HG03342 (cell line): ENCODE measurements at regions not wholly inside any gene's neighbourhood (a gene's known extent, or its start where the extent isn't known, plus 50 kb on each side); places are given as distances from the start of the nearest gene placed in this dataset.
"Not testable (repeated sequence)": the region's sequence is repeated elsewhere in the genome, so short reads cannot be mapped to it uniquely, and the experiment has no call there.

Source experiments
- ATAC-seq: cut with Tn5 transposase; IDR thresholded peaks from one replicate; pipeline ENCODE4 v1.9.1; 2021; ENCODE audit warnings: mild to moderate bottlenecking, moderate library complexity; ENCODE audit not compliant: unreplicated experiment

- peak; percentile 85 for ATAC-seq
Measured at GRCh38 chr12:84502907-84503787, 409.5 kb downstream of the SLC6A15 start.

- ATAC-seq, result no peak
Measured at GRCh38 chr12:84502180-84502860, 410.3 kb downstream of the SLC6A15 start.

GRCh38 chr12:84497819-84498218 lies 414.8 kb downstream of the SLC6A15 start:
- ATAC-seq, result no peak

- ATAC-seq, result no peak
Measured at GRCh38 chr12:84495711-84496110, 416.9 kb downstream of the SLC6A15 start.

DNA sequence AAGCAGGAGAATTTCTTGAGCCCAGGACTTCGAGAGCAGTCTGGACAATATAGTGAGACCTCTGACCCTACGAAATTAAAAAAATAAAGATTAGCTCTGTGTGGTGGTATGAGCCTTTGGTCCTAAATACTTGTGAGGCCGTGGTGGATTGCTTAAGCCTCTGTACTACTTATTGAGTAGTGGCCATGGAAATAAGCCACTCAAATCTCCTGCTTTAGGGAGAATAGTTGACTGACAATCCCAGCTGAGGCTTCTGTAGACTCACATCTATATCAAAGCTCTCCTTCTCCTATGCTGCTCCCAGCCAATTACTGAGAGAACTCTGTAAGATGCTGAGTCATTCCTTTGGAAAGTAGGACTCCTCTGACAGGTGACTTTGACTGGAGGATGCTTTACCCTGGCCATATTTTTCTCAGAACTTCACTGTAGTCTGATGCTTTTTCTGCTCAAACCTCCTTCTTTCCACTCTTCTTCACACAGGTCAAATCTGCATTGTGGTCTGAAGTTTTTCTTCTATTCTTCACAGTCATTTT lies 420.2 kb downstream of the SLC6A15 start:
- ATAC-seq, result no peak

GRCh38 chr12:84484798-84485197 lies 427.8 kb downstream of the SLC6A15 start:
- ATAC-seq, result no peak

GRCh38 chr12:84480803-84481202 lies 431.8 kb downstream of the SLC6A15 start:
- ATAC-seq, result no peak

DNA sequence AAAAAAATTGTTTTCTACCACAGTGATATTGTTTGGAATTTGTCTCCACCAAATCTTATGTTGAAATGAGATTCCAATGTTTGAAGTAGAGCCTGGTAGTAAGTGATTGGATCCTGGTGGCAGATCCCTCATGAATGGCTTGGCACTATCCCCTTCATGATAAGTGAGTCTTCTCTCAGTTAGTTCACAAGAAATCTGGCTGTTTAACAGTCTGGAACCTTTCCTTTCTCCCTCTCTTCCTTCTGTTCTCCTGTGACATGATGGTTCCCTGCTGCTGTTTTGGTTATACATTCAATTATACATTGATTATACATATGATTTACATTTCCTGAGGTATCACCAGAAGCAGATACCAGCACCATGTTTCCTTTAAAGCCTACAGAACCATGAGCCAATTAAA lies 442.2 kb downstream of the SLC6A15 start:
- no peak for ATAC-seq

- ATAC-seq, result no peak
Measured at GRCh38 chr12:84464616-84465015, 448.0 kb downstream of the SLC6A15 start.

DNA sequence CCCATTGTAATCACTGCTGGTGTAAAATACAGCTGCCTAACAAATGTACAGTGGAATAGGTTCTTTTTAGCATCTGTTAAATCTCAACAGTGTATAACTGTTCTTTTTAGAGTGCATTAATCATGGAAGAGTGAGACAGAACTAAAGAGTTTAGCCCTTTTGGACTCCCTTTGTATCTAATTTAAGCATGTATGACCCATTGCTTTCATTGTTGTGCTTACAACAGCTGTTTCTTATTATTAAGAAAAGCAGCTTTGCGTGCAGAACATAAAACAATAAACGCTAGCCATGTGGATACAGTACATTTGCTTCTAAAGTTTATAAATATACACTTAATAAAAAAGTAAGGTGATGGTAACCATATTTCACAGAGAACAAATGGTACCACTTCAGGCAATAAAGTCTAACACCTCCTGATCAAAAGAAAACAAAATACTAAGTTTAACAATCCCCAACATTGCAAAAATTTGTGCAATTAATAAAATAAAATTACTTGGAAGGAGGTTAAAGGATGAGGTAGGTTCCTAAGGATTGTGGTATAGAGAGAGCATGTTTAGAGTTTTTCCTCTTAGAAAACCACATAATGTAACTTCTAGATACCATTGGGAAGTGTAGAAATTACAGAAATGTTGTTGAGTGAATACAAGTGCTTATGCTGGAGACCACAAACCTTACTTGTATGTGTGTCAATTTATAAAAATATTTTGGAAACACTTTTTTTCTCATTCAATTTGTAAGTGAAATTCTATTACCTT lies 448.7 kb downstream of the SLC6A15 start:
- no peak for ATAC-seq

DNA sequence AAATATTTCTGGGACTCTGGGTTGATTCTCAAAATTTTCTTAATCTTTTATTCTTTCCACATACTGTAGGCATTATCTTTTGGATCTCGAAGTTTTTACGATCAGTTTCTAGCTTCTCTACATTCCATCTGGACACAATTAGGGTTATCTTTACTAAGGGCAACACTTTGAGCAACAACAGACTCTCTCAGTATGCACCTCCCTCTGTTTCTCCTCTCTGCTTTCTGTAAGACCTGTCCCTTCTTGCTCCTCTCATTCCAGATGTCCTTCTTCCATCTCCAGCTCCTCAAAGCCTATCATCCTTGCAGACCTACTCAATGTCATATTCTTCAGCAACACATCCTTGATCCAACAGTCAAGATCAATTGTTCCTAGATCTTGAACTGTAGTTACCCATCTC lies 457.0 kb downstream of the SLC6A15 start:
- ATAC-seq, result no peak

DNA sequence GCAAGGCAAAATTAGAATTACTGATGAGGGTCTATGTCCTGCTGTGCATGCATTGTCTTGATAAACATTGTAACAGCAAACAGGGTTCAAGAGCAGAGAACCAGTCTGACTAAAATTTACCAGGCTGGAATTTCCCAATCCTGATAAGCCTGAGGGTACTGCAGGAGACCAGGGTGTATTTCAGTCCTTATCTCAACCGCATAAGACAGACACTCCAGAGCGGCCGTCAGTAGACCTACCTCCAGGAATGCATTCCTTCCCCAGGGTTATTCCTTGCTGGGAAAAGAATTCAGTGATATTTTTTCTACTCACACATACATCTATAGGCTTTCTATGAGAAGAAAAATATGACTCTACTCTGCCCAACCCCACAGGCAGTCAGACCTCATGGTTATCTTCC lies 466.1 kb downstream of the SLC6A15 start:
- not testable (repeated sequence) for ATAC-seq

GRCh38 chr12:84436134-84436533 lies 476.5 kb downstream of the SLC6A15 start:
- no peak for ATAC-seq

GRCh38 chr12:84435682-84436081 lies 476.9 kb downstream of the SLC6A15 start:
- ATAC-seq, result no peak

- ATAC-seq, result no peak
Measured at GRCh38 chr12:84422340-84422739, 490.3 kb downstream of the SLC6A15 start.

DNA sequence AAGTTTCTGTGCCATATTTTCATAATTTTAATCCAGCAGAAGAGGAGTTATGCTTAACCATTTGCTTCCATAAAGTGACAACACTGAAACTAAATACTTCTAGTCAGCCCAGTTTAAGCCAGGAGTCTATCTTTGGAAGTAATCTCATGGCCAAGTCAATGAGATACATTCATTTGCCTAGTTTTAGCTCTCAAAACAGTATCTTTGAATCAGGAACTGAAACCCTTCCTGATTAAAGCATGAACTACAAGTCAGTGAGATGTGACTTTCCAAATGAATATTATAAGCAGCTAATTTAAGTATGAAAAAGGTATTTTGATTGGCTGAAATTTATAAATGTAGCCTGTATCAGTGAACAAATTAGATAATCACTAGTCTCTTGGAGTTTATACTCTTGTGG lies 491.5 kb downstream of the SLC6A15 start:
- ATAC-seq, result peak; percentile 62

DNA sequence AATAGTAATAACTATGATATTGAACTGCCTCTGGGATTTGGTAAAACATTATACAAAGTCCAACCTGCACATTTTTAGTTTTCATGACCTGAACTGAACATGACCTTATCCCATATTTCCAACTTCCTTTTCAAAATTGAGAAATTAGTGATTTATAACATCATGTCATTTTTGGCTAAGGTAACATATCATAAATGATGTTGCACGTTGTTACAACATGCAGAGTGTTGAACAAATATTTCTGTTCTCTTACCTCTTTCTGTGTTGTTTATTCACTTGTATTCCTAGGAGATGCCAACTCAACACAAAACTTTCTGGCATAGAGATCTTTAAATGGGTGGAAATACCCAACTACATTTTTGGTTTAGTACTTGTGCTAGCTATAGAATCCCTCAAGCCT lies 496.0 kb downstream of the SLC6A15 start:
- no peak for ATAC-seq

DNA sequence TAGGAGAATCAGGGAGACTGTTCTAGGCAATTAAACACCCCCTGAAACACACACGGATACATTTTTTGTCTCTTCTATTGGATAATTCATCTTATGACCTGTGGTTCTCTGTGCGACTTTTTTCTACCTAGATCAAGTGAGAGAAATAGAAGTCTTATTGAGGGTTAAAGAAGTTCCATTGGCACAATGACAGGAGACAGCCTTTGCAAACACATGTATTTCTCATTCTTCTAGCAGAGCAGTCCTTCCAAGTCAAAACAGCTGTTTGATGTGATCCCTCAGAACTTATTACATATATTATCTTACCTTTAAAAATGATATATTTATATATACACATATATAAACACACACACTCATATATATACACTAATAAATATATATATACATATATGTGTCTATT lies 496.7 kb downstream of the SLC6A15 start:
- ATAC-seq, result no peak

- no peak for ATAC-seq
Measured at GRCh38 chr12:84413656-84414055, 498.9 kb downstream of the SLC6A15 start.

DNA sequence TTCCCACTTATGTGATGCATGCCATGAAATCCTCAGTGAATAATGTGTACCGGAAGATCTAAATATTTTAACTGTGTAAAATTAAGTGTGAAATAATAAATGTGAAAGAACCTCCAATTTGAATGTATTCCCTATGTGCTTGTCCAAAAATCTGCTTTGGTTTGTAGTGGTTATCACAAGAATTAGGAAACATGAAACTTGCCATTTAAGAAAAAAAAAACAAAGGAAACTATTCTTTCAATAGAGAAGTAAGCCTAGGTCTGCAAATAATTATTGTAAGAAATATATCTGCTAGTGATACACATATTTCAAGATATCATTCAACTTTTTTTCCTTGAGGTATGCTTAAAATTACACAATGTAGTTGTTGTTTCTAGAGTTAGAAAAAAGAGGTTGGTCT lies 500.4 kb downstream of the SLC6A15 start:
- ATAC-seq, result no peak

GRCh38 chr12:84411031-84411430 lies 501.6 kb downstream of the SLC6A15 start:
- ATAC-seq, result no peak
